ENCODE measurements at regions not wholly inside any gene's neighbourhood (a gene's known extent, or its start where the extent isn't known, plus 50 kb on each side); places are given as distances from the start of the nearest gene placed in this dataset.
A peak's percentile ranks its signal among the peaks of the same experiment; 100 is the strongest.

DNA sequence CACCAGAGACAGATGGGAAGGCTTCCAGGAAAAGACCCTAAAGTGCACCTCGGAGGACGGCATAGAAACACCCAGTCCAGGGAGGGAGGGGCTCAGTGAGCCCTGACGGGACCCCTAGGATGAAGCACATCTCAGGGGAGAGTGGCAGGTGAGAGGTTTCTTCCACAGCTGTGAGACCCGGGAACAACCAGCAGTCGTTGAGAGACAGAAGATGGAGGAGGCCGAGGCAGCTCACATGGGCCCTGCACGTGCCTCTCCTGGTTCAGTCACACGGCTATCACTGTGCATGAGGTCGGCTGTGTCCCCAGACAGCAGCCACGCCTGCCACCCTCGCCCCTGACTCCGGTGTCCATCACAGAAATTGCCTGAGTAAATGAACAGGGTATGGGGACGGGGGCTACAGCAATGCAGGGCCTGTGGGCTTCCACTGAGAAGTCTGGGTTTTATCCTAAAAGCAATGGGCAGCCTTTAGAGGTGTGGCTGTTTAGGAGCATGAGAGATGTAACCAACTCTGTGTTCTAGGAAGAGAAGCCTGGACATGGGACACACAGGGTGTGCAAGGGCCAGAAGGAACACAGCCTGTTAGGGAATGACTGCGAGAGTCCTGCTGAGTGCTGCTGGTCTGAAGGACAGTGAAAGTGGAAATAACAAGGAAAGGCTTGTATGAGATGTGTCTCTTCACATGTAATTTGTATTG lies 102.0 kb downstream of the TMEM18 start:
- no peak for DNase-seq (ENCODE audit: low read depth)

DNA sequence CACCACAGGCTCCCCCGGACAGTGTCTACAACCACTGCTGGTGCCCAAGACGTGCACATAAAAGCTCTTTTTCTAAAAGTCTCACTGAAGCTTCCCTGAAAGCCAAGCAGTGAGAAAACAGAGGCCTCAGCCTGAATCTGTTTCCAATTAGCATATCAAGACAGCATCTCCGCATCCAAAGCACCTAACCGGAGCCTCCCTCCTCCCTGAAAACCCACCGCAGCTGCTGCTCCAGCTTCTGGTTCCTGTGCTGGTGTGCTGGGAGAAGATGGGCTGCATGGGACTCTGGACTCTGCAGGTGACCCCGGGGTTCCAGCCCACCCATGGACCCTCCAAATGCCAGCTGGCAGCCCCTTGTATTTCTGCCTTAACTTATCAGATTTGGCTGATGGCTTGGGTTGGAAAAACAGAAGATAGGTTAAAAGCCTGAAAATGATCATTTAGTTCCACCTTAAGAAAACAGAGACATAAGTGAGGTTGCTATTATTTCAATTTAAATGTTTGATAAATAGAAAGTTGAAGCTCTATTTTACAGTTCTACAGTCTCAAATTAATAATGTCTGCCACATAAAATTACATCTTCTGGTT lies 103.3 kb downstream of the TMEM18 start:
- DNase-seq (ENCODE audit: low read depth): no peak

DNA sequence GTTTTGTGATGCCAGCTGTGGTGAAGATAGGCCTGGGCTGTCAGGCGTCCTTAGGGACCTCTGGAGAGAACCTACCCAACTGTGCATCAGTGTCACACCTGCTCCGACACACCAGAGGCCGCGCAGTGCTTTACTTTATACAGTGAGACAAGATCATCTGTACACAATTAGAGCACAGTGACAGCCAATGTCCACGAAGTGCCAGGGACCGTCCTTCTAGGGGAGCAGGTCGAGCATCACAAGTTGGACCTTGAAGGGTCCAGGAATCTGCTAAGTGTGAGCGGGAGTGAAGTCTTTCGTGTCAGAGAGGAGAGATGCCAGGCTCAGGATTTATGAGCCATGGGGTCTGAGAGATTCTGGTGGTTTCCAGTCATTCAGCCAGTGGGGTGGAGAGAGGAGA lies 104.2 kb downstream of the TMEM18 start:
- DNase-seq (ENCODE audit: low read depth): no peak

DNA sequence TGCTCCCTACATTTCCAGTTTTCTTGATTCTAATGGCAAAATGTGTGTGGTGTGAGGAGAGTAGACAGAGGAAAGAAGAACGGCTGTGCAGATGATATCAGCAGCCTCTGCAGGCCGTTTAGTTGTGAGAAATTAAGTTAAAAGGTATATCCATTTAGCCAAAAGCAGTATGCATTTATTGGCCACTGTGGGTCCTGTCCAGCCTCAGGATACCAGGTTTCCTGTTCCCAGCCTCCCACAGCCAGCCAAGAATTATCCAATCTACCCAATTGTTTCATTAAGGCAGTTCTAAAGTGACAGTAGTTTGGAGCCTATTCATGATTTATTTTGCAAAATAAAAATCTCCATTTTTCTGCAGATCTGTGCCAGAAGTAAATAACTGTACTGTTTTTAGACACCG lies 107.5 kb downstream of the TMEM18 start:
- no peak for DNase-seq (ENCODE audit: low read depth)

DNA sequence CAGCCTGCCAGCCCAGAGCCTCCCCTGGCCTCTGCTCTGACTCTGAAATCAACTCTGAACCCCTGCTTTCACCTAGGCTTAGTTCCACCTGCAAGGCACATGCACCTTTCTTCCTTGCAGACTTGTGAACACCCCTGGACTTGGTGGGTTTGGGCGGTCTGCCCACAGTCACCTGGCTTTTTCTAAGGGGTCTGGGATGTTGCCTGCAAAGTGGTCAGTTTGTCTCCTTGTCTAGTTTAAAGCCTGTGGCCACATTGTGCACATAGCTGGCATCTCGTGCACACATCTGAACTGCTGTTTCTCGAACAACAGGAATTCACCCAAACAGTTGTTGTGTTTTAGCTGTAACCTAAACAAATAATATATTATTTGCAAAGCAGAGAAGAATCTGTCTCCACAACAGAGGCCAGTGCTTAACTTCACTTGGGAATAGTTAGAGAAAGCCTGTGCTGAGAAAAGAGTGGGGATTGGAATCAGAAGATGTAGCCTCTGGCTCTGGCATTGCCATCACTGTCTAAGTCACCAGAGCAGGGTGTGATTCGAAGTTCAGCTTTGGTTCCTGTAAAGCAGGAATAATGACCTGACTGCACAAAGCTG lies 108.5 kb downstream of the TMEM18 start:
- no peak for DNase-seq (ENCODE audit: low read depth)

DNA sequence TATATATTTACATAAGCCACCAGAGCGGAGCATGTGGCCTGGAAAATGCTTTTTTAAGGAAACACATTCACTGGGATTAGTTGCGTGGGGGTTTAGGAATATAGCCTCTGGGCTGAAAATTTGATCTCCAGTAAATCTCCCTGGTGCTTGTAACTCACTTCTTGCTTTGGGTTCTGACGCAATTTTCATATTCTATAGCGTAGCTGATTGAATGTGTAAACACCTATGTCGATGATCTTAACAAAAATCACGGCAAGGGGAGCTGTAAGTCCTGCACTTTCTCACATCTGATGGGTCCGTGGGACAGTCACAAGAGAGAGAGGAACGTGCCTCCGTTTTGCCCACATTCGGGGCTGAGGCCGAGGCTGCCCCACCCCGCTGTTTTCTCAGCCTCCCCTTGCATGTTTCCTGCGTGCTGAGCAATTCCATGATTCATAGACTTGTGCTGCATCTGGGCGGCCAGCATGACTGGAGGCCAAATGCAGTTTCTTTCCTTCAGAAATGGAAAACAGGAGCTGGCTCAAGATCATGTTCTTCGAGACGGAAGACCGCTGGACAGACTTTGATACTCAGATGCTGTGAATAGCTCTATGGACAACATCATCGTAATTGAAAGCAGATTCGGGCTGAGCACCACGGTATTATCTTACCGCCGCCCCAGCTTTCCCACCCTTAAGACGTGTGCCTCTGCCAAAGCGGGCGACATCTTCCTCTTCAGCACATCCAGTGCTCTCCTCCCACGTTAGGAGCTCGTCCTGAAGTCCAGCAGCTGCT lies 109.2 kb downstream of the TMEM18 start:
- DNase-seq (ENCODE audit: low read depth): peak; percentile 91

DNA sequence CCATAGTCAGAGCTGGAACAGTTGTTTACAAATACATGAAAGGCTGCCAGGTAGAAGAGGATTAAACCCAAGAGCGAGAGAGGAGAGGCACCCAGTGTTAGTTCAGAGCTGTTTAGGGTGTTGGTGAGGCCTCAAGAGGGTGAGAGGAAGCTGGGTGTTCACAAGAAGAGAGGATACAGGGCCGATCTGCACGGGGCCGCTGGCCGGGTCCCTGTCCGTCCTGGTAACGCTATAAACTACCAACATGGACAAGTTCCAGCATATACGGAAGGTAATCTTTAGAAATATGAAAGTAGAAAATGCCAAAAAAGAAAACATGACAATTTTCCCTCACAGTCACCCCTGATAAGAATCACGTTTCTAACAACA lies 109.7 kb downstream of the TMEM18 start:
- DNase-seq (ENCODE audit: low read depth): no peak

DNA sequence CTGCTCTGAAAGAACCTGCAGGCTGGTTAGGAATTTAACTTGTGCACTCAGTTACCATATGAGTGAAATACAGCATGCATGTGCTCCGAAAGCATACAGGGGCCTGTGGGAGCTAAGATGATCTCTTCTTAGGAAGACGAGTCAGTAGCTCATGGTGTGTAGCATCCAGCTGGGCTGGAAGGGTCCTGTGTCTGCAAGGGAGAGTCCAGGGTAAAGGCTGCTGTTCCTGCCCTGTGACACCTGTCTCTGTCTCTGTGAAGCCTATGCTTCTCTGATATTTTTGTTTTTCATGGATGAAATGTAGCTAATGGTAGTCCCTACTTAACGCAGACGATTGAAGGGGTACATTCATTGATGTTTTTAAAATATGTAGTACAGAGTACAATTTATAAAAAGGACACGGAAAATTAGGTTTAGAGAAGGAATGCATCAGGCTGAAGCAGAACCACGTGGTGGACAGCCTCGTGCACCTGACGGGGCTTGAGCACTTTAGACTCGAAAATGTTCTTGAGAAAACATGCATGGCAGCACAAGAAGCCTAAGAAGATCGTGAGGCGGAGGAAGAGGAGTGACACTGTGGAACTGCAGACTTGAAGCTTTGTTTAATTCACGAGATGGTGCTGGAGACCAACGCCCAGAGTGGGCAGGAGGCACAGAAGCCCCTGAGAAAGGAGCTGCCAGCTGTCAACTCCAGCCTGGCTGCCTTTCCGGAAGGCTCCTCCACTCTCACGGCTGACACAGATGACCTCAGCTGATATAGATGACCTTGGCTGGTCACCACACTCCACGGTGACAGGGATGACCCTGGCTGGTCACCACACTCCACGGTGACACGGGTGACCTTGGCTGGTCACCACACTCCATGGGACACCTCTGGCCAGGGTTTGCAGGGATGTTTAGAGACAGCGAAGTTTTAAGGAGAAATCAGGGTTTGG lies 110.6 kb downstream of the TMEM18 start:
- no peak for DNase-seq (ENCODE audit: low read depth)

DNA sequence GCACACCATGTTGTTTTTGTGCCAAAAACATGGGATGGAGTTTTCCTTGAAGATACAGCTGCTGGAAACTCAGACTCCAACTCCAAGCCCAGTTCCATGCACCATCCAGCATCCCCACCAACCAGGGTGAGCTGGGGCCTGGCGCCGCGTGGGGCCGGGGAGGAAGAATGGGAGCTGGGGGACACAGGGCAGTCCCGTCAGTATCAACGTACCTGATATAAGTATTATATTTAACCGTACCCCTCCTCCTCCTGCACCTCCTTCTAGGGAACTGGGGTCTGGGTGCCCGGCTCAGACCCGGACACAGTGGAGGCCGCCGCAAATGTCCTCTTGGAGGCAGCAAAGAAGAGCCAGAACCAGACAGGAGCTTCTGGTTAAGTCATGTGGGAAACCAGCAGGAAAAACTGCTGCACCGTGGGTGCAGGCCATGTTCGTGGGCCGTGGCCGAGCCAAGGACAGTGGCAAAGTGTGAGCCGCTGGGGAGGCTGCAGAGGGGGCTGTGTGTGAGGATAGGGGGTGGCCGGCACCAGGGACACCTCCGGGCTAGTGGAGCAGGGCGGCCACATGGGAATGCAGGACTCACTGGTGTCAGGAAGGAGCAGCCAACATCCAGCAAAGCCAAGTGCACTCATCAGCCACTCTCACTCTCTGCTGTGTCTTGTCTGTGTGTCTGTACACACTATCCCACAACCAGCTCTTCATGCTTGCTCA lies 112.6 kb downstream of the TMEM18 start:
- DNase-seq (ENCODE audit: low read depth): no peak

DNA sequence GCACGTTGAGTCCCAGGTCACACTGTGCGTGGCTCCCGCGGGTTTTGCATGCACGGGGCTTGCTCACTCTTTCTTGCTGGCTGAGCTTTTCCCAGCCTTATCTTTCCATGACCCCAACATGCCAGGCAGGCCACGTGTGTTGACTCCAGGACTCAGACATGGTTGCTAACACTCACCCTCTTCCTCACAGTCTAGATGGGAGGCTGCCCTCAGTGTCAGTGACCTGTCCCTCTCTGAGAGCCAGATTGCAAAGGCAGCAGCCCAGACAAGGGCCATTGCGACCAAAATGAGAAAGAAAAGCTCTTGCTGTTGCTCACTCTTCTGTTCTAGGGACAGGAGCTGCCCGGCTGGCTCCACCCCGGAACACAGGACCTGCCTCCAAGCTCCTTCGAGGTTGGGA lies 113.7 kb downstream of the TMEM18 start:
- DNase-seq (ENCODE audit: low read depth): no peak

DNA sequence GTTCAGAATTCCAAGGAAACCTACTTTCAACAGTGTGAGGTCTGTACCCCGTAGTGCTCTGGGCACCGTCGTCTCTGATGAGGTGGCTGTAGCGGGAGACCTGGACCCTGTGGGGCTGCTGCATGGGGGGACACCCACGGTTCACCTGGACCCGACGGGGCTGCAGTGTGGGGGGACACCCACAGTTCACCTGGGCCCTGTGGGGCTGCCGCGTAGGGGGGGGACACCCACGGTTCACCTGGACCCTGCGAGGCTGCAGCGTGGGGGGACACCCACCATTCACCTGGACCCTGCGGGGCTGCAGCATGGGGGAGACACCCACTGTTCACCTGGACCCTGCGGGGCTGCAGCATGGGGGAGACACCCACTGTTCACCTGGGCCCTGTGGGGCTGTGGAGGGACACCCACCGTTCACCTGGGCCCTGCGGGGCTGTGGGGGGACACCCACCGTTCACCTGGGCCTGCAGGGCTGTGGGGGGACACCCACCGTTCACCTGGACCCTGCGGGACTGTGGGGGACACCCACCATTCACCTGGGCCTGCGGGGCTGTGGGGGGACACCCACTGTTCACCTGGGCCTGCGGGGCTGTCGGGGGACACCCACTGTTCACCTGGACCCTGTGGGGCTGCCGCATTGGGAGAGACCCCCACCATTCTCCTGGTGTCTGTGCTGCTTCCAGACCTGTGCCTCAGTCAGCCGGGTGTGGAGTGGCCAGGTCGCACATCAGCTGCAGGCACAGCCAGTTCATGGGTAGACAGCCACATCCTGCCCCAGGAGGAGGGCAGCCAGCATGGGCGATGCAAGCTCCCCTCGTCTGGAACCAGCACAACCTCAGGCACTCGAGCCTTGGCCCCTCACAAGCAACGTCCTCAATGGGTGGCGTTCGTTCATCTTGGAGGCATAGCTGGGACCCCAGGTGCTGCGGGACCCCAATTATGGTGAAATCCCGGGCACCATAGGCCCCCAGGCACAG lies 114.5 kb downstream of the TMEM18 start:
- no peak for DNase-seq (ENCODE audit: low read depth)

DNA sequence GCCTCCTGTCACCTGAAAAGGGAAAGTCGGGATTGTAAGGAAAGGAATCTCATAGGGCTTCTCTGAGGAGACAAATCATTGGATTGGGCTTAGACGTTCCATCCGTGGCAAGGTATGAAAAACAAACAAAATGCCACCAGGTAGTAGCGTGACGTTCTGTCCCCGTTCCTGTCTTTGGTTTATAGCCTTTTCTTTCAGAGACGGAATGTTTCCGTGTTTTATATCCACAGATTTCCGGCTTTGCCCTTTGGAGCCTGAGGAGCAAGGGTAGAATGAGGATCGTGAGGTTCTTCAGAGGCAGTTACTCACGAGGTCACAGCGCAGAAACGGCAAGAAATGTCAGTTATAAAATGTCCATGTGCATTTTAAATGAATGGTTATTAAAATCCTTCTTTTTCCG lies 118.3 kb downstream of the TMEM18 start:
- DNase-seq (ENCODE audit: low read depth): no peak

DNA sequence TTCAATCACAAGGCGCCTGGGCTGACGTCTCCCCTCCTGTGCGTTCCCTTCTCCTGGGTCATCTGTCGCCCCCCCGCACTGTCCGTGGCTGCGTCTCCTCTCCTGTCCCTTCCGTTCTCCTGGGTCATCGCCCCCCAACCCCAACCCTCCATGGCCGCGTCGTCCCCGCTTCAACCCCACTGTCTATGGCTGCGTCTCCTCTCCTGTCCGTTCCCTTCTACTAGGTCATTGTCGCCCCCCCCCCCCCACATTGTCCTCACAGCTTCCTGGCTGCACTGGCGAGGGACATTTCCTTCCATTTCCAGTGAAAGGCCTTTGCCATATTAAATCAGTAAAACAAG lies 118.9 kb downstream of the TMEM18 start:
- no peak for DNase-seq (ENCODE audit: low read depth)

DNA sequence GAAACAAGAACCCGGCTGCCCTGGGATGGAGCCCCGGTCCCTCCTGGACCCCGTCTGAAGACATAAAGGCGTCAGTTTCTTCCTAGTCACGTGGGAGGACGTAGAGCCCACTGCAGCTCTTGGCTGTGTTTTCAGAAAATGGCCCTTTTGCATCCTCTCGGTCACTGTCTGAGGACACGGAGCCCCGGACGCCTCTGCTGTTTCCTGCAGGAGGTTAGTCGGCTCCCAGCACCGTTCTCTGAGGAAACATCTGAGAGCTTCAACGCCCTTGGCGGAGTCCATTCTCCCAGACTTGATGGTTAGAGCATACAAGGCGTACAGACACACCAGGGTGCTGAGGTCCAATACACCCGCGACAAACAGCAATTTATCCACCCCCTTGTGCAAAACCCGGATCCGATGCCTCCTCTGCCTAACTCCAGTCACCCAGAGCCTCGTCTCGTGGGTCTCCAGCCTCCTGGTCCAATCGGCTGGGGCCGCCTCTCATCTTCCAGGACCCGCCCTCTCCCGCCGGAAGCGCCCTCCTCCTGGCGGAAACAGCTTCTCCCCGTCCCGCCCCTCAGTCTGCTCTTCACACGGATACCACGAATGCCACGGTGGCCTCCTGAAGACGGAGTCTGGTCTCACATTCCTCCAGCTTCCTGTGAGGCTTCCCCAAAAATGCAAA lies 119.4 kb downstream of the TMEM18 start:
- DNase-seq (ENCODE audit: low read depth): no peak

DNA sequence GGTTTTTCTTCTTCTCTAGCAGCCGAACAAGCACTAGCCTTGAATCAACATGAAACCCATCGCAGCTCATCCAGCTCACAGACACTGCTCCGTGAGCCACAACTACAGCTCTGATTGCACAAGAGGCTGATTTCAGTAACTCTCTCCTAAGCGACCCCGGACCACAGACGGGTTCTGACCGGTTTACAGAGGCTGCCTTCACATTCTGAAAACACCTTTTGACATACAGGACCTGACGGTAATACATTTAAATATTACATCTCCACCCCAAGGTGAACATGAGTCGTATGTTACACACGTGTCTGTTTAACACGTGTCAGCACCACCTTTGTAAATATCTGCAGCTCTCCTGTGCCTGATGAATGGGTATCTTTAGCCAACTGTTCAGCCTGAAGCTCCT lies 120.7 kb downstream of the TMEM18 start:
- DNase-seq (ENCODE audit: low read depth): no peak

DNA sequence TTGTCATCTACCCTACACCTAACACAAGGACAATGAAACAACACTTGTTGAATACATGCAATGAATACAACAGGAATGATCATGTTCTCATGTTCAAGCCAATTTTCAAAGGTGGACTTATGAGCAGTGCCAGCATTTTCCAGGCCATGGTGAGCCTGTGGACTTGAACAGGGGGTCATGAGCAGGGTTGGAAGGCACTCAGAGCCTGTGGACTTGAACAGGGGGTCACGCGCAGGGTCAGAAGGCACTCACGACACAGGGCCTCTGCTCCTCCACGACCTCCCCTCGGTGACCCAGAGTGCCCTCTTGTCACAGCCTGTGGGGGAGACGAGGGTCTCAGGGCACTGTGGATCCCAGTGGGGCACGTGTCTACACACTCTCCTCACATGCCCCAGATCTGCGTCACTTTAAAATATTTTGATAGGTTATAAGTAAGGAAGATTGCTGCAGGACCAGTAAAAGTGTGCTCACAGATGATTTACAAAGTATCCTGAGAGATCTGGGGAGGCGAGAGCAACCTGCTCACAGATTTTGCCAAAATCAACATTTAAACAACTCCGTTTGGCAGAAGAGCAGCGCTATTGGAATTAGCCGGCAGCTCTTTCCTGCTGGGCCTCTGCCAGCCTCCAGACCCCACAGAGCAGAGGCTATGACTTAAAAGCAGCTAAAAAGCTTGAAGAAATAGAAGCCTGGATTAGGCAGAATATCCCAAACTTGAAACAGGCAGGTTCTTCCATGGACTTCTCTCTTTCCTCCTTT lies 121.9 kb downstream of the TMEM18 start:
- DNase-seq (ENCODE audit: low read depth): peak; percentile 41

DNA sequence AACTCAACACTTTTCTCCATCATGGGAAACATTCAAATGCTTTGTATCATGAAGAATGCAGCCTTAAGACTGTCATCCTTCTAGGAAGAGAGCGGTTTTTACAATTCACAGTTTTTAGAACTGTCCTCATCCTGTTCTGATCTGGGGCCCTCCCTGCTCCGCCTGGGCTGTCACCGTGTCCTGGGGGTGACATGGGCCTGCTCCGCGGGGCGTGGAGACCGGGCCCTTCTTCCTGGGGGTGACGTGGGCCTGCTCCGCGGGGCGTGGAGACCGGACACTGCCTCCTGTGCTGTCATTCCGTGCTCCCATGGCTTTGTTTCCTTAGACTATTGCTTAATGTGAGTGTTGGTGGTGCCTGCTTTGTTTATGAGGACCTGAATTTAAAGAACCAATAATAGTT lies 122.8 kb downstream of the TMEM18 start:
- no peak for DNase-seq (ENCODE audit: low read depth)

DNA sequence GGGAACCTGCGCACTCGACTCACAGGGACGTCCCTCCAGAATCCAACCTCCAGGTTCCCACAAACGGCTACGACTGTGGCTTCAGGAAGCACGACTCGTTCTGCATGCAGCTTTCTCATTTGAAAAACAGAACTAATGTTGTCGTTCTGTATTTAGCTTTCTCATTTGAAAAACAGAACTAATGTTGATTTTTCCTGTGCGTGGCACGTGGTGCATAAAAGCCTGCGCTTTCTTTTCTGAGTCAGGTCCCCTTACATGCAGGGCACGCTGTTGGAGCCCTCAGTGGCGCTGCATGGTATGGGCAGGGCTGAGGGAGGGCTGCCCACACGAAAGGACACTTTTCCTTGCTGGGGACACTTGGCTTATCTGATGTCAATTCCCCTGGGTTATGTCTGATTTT lies 124.3 kb downstream of the TMEM18 start:
- no peak for DNase-seq (ENCODE audit: low read depth)

DNA sequence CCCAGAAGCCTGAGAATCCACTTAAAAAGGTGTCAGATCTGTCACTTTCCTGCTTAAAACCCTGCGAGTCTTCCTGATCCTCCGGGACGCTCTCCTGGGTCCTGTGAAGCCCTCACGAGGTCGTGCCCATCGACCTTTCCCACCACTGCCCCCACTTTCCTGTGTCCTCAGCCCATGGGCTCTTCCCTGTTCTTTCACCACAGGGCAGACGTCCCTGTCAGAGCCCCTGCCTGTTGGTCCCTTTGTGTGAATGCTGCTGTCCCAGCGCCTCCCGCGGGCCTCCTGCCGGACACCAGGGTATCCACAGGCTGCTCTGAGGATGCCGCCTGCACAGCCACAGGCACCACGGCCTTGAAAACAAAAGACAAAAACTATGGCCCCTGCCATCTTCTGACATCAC lies 125.6 kb downstream of the TMEM18 start:
- no peak for DNase-seq (ENCODE audit: low read depth)

Data from fibroblast of the conjunctiva (primary cell).